Iris pigment epithelial cell (primary cell): ENCODE measurements at regions not wholly inside any gene's neighbourhood (a gene's known extent, or its start where the extent isn't known, plus 50 kb on each side); places are given as distances from the start of the nearest gene placed in this dataset.

ENCODE experiments used
- DNase-seq: peaks from one replicate; pipeline ENCODE4 v3.0.0-alpha.2; 2011; ENCODE audit warnings: low read depth

DNA sequence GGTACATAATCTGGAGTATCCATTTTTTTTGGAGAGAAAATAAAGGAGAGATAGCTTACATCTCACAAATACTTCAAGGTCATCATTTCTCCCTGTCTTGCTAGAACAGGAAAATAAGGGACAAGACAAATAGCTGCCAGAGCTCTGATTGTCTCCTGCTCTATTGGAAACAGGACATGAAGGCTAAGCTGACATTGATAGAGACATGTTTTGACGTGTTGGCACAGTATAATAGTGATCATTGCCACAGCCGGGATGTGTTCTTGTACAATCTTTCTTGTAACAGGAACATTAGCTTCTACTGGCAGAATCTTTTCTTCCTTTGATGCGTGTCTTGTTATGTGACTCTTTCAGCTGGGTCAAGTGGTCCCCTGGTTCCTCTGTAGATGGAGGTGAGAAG is 279.3 kb upstream of the MTPN start:
- no peak for DNase-seq

DNA sequence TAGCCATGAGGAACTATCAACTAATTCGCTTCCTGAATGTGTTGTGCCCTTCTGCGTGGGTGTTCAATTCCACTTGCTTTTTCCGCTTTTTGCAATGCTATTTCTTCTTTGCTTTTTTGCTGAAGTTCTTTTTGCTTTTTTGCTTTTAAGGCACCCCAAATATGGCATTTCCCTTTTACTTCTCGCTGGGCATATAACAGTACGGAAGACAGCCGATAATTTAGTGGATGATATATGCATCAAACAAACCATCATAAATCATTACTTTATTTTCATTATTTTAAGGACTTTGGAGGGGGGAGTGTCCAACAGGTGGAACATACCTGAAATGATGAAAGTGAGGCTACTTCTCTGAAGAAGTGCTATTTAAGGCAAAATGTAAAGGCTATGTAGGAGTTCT is 277.0 kb upstream of the MTPN start:
- DNase-seq: no peak

DNA sequence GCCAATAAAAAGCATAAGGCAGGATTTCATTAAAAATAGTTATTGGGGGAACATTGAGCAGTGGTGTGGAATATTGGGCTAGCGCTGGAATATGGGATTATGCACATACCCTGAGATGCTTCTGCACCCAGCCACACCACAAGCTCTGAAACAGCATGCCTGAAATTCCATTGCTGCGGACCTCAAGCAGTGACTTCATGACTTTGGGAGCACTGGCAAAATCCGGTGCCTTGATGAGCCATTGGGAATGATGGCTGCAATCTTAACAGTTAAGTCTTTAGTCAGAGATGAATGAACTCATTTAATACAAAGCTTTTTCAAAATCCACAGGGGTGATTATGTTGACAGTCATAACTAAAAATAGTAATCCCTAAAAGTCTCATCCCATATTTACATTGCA is 274.7 kb upstream of the MTPN start:
- DNase-seq: no peak

DNA sequence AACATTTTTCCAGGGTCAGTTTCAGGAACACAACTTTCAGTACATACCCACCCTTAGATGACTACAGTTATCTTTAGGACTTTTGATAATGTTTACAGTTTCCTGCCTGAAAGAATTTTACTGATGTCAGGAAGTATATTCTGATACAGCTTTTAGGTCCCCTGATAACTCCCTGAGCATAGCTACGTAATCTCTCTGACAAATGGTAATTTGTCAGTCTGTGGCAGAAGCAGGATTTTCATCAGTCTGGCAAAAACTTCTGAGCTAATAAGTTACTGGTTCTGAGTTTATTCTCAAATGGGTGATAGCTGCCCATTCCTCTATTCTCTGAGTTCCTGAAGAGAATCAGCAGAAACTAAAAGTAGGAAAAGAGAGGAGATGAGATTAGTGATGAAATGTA is 270.1 kb upstream of the MTPN start:
- DNase-seq: no peak

DNA sequence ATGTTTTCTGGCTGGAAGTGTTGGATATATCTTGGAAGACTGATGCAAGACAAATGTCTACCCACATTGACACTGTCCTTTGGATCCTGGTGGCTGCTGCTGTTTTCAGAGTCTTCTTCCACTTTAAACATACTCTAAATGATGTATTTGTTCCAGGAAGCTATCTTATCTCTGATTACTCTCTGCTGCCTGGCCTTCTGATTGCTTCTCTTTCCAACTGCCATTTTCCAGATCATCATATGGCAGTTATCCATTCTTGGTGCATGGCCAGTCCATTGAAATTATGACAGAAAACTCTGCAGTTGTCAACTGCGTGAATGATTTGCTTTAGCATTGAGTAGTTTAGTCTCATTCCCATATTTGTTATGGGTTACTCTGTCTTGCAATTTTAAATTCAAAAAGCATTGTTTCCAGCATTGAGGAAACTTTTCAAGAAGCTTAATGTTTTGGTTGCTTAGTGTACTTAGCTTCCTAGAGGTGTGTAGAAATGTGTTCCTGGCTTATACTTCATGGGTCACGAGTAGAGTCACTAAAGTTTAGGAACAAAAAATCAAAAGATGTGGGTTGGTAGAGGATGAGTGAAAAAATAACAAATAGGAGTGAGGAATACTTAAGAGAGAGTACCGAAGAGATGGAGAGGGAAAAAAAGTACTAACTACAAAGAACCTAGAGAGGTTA is 268.3 kb upstream of the MTPN start:
- no peak for DNase-seq

DNA sequence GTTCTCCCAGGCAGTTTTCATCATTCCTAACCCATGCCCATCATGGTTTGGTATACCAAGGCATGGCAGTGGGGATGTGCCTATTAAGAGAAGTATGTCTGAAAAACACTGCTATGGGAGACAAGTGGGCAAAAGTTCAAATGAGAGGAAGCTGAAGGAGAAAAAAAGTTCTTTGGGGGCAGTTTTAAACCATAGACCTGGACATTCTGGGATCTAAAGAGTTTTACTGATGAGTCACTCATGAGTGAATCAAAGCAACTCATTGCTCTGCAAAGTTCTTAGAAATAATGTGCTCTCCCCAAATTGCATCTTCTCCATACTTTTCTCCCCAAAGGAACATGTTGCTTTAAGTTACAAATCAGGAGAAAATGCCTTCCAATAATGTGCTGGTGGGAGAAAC is 256.9 kb upstream of the MTPN start:
- DNase-seq: no peak

DNA sequence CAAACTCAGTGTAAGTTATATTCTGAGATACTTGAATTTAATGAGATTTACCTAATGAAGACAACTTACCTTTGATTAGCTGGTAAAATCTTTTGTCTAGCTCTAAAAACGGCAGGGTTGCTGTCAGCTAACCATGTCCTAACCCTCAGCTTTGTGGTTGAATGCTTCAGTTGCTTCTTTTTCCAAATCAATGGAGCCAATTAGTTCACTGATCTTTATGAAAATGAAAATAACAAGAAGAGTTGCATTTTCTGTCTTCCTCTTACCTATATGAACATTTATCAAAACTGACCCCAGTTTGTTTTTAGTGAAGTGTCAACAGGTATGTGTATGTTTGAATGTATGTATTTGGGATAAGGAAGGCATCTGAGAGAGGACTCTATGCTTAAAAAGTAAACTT is 253.1 kb upstream of the MTPN start:
- DNase-seq: no peak

DNA sequence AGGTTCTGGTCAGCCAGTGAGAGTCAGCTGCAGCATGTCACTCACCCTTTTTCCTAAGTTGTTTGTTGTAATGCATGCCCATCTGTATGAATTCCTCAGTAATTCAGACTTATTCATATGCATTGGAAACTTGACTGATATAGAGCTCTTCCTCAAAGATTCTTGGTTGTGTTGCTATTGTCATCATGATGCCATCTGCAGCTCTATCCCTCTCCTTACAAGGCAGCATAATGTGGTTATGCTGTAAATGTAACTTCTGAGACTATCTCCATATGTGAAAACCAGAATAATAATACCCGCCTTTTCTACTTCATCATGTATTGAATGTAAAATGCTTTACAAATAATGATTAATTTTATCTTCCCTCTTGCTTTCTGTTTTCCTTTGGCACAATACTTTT is 252.6 kb upstream of the MTPN start:
- DNase-seq: no peak

DNA sequence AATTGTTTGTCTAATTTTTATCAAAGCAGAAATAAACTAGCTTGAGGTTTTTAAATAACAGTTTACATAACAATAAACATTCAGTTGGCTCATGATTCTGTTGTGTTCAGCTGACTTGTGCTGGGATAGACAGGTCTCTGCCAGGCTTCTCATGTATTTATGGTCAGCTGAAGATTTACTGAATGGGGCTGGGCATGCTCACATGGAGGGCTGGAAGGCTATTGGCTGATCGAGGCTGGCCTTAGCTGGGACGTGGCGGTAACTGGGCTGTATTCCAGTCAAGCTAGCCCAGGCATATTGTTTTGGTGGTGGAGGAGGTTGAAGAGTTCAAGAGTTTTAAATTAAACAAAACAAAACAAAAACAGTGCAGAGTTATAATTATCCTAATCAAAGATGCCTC is 251.0 kb upstream of the MTPN start:
- DNase-seq: no peak

DNA sequence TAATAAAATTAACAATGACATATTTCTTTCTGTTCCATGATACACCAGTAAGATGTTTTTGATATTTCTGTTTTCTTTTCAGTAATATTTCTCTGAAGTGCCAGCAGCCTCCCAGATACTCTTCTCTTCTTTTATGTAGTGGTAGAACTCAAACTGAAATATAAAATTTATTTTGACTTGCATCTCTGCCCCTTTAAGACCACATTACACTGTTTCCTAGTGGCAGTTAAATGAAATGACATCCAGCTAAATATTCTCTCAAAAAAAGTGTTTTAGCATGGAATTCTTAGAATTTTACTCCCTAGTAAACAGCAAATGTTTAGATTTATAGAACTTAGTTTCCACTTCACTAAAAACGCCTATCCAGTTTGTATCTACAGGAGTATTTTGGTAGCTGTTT is 237.2 kb upstream of the MTPN start:
- DNase-seq: peak; percentile 0

DNA sequence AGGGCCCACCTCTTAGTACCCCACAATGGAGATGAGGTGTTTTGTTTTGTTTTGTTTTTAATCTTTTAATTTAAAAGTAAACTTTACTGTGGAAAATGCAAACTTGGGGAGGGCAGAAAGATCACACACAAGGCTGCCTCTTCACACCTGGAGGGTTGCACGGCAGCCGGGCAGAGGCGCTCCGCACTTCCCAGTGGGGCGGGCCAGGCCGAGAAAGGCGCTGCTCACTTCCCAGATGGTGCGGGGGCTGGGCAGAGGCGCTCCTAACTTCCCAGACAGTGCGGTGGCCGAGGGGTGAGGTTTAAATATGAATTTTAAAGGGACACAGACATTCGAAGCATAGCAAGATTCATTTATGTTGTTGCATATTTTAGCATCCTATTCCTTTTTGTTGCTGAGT is 235.9 kb upstream of the MTPN start:
- DNase-seq: no peak

DNA sequence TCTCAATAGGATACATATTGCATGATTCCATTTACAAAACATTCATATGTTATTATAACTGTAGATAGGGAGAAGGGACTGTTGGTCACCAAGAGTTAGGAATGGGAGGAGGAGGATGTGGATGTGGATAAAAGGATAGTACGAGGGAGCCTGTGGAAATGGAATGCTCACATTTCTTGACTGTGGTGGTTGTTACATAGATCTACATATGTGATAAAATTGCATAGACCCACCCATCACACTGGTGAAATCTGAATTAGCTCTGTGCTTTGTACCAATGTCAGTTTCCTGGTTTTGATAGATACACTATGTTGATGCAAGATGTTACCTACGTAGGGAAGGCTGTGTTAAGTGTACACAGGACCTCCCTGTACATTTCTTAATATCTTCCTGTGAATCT is 233.5 kb upstream of the MTPN start:
- no peak for DNase-seq

DNA sequence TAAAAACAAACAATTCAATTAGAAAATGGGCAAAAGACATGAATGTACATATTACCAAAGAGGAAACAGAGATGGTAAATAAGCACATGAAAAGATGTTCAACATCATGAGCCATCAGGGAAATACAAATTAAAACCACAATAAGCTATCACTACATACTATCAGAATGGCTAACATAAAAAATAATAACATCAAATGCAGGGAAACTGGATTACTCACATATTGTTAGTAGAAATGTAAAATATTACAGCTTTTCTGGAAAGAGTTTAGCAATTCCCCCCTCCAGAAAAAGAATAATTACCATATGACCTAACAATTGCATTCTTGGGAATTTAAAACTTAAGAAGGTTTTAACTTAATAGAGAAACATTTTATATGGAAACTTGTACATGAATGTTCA is 232.9 kb upstream of the MTPN start:
- no peak for DNase-seq

DNA sequence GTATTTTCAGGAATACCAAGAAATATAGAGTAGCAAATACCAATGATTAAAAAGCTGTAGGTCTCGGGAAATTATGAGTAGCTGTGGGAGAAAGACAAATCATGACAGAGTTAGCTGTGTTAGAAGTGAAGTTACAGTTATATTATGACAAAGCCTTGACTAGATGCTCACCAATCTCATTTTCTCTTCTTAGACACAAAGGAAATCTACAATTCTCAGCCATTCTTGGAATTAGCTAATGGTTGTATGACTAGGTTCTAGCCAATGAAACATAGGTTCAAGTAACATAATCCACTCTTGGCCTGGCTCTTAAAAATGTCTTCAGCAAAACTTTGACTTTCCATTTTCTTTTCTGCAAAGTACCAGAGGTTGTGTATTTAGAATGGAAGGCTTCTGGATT is 228.8 kb upstream of the MTPN start:
- no peak for DNase-seq

DNA sequence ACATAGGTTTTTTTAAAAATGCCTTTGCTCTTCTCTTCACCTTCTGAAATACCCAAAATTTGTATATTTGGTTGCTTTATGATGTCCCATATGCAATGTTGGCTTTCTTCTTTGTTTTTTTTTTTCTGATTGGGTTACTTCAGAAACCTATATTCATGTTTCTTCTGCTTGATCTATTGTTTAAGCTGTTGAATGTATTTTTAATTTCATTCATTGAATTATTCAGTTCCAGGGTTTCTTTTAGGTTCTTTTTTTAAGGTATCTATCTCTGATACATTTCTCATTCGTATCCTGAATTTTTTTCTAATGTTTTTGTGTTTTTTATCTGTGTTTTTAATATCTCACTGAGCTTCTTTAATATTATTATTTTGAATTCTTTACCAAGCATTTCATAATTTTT is 221.0 kb upstream of the MTPN start:
- DNase-seq: no peak

DNA sequence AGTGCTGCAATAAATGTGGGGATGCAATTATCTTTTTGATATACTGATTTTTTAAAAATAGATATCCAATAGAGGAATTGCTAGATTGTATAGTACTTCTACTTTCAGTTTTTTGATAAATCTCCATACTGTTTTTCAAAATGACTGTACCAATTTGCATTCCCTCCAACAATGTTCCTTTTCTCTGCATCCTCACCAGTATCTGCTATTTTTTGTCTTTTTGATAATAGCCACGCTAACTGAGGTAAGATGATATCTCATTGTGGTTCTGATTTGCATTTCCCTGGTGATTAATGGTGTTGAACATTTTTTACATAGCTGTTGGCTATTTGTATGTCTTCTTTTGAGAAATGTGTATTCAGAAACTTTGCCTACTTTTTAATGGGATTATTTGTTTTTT is 217.7 kb upstream of the MTPN start:
- no peak for DNase-seq

DNA sequence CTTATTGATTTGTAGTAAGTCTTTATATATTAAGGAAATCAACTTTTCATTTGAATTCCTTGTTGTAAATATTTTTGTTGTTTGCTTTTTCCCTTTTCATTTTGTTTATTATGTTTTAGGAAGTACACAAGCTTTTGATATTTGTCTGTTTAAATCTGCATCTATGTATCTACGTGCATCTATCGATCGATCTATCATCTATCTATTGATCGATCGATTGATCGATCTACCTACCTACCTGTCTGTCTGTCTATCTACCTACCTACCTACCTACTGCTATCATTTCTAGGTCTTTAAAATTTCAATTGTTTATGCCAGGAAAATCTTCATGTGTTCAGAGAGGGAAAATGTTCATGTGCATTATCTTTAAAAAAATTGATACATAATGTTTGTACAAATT is 216.8 kb upstream of the MTPN start:
- no peak for DNase-seq

DNA sequence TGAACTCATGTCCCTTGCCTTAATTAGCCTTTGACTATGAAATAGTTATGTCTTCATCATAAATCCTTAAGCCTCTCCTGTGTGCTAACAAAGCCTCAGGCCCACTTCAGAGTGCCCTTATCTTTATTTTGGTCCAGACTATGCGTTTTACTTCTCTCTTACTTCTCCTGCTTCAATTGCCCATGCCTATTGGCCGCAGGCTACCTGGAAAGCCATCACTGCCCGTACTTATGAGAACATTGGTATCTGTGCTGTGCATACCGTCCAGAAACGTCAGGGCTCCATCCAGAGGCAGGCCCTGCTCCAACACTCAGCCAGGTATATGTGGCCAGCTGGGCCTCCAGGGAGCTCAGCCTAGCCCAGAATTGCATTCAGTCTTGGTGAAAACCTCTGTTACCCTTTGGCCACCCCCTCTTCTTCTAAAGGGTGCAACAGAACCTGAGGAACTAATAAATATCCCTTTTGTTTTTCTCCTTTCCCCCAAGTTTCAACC is 212.4 kb upstream of the MTPN start:
- no peak for DNase-seq

DNA sequence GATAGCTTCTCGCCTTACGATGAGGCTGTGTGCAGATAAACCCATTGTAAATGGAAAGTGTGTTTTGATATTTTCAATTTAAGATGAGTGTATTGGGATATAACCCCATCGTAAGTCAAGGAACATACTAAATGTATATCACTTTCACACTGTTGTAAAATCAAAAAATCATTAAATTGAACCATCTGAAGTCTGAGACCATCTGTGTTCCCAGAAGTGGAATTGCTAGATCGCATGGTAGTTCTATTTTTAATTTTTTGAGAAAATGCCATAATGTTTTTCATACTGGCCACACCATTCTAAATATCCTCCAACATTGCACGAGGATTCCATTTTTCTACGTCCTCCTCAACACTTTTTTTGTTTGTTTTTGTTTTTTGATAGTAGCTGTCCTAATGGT is 209.1 kb upstream of the MTPN start:
- no peak for DNase-seq

DNA sequence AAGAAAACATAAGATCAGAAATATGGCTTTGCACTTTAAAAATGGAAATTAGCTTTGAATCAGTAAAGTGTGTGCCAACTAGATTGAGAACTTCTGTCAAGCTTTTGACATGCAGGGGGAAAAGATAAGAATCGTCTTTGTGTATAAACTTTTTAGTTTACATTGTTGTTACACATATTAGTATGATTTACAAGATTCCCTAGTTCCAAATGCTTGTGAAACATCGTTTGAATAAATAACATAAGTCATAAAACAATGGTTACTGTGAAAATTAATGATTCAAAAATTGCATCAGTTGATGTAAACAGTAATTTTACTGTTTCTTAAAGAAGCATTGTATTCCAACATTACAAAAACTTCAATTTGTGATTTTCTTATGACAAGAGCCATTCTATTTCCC is 207.6 kb upstream of the MTPN start:
- no peak for DNase-seq

DNA sequence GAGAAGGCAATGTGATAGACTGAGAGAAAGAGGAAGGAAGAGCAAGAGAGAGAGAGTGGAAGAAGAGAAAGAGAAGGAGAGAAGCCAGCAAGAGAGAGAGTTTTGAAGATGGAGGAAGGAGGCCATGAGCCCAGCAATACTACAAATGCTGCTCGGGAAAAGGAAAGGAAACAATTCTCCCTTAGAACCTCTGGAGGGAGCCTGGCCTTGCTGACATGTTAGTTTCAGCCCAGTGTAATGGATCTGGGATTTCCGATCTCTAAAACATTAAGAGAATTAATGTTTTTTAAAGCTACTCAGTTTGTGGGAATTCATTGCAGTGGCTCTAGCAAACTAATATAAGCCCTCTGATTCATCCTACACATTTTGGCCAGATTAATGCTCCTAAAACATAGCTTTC is 206.8 kb upstream of the MTPN start:
- peak; percentile 4 for DNase-seq

DNA sequence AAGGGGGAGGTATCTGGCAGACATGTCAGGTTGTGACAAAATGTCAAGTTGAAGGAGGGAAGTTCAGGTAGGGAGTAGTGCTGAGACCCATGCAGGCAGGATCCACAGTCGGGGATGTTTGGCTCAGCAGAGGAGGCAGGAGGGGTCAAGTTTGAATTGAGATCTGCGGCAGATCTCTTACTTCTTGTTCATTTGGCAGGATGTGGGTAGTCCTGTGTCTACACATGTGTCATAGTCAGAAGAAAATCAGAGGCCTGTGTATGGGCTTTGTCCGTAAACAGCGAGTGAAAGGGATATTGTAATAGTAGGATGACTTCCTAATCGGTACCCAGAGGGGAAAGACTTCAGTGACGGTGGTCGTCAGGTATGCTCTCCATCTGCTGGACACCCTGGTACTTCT is 203.8 kb upstream of the MTPN start:
- no peak for DNase-seq

DNA sequence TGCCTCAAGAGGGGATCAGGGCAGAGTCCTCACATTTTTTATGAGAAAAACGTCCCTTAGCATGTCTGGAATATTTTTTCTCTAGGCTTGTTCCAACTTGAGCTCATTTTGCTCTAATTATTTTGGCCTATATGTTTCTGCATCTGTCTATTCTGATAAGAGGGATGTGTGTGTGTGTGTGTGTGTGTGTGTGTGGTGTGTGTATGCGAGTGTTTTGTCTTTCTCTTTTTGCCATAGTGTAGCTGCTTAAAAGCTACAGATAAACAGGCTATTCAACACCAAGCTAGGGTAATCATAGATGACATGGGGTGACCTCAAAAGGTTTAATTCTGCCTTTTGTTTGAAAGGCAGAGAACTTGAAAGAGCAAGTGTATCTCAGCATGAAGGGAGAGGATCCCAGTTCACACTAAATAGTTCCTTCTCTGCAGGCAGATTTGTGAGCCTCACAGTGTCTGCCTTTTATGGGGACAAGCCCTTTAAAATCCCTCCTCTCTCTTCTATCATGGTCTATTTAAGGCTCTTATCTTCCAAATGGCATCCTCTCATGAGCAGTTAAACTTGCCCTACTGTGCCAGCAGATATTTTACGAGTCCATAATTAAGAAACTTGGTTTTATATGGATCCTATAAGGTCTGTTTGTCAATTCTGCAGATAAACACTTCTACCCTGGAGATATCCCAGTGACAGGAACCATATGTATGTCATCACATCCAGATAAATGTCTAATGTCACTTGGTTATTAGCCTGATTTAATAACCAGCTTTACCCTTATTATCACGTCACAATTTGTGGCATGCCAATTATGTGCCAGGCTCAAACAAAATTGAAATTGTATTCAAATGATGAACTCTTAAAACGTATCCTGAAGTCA is 202.9 kb upstream of the MTPN start:
- no peak for DNase-seq

DNA sequence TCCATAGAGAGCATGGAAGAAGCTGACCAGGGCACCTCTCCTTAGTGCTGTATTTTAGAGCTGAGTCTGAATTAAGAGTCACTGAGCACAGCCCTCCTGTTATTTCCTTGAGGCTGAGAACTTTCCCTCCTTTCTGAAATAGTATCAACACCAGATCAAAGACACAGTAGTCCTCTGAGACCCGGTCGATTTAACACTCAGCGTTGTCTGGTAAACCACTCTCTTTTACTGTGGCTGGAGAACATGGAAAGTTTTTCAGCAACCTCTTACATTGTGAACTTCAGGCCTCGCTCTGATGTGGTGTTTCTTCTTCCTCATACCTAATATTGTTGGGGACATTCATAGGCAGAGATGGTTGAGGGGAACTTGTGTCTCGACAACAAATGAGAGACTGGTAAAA is 202.0 kb upstream of the MTPN start:
- no peak for DNase-seq
